IPS-18a (cell line): ENCODE measurements at regions not wholly inside any gene's neighbourhood (a gene's known extent, or its start where the extent isn't known, plus 50 kb on each side); places are given as distances from the start of the nearest gene placed in this dataset.
"Not testable (repeated sequence)": the region's sequence is repeated elsewhere in the genome, so short reads cannot be mapped to it uniquely, and the experiment has no call there.

Source experiments
- H3K27ac ChIP-seq: one replicate; pipeline ENCODE4 v1.5.1; 2013; ENCODE audit warnings: low read length
- H3K27me3 ChIP-seq: one replicate; pipeline ENCODE4 v1.6.1; 2013; ENCODE audit warnings: mild to moderate bottlenecking, low read length; ENCODE audit not compliant: control insufficient read depth, insufficient read depth
- H3K36me3 ChIP-seq: one replicate; pipeline ENCODE4 v1.6.1; 2013; ENCODE audit warnings: low read depth, low read length; ENCODE audit not compliant: control insufficient read depth
- H3K4me1 ChIP-seq: one replicate; pipeline ENCODE4 v1.6.1; 2013; ENCODE audit warnings: low read depth, low read length; ENCODE audit not compliant: control insufficient read depth
- H3K4me3 ChIP-seq: one replicate; pipeline ENCODE4 v1.5.1; 2013; ENCODE audit warnings: low read length
- H3K9ac ChIP-seq: one replicate; pipeline ENCODE4 v1.6.1; 2013; ENCODE audit warnings: mild to moderate bottlenecking, low read length, moderate library complexity
- H3K9me3 ChIP-seq: one replicate; pipeline ENCODE4 v1.6.1; 2013; ENCODE audit warnings: low read depth, low read length; ENCODE audit not compliant: control insufficient read depth

DNA sequence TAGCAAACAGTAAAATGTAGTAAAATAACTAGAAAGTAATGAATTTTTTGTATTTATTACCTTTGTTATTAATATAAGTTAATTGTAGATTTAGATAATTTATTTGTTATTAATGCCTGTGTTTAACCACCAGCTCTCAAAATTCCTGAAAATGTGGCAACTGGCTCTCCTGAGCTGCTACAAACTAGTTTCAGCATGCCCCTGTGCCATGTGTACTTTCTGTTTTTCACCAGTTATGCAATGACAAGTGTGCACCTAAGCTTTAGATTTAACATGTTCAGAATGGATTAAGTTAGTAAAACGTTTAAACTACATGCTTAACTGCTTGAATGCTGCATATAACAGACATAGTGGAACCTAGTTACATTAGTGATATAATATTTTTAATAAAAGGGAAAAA, 88.1 kb downstream of the POSTN start:
- Histone ChIP-seq H3K36me3 (no peaks in the 10 kb centered on the region), H3K9me3 (no peaks in the 10 kb centered on the region), H3K4me3 (no peak overlapping the region), H3K9ac (no peak overlapping the region), H3K27me3 (no peaks in the 10 kb centered on the region), H3K27ac (no peak overlapping the region), H3K4me1 (no peaks in the 10 kb centered on the region)

DNA sequence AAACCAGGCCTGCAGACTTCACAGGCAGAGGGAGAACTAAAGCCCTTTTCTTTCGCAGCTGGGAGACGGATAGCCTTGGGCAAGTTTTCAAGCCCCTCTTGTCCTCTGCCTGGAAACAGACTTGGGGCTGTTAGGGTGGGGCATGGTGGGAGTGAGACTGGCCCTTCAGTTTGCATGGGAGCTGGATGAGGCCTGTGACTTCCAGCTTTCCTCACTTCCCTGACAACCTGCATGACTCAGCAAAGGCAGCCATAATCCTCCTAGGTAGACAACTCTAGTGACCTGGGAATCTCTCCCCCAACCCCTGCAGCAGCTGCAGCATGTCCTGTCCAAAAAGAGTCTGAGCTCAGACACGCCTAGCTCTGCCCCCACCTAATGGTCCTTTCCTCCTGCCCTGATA, 93.0 kb downstream of the POSTN start:
- Histone ChIP-seq H3K27ac (no peak overlapping the region), H3K9me3 (no peaks in the 10 kb centered on the region), H3K4me3 (no peak overlapping the region), H3K27me3 (no peaks in the 10 kb centered on the region), H3K4me1 (no peaks in the 10 kb centered on the region), H3K36me3 (no peaks in the 10 kb centered on the region), H3K9ac (no peak overlapping the region)

GRCh38 chr13:37504251-37504650, 94.3 kb downstream of the POSTN start:
- H3K4me3 ChIP-seq = no peak overlapping the region
- no peak overlapping the region for H3K9ac ChIP-seq
- no peaks in the 10 kb centered on the region for H3K36me3 ChIP-seq
- no peaks in the 10 kb centered on the region for H3K4me1 ChIP-seq
- no peaks in the 10 kb centered on the region for H3K27me3 ChIP-seq
- no peaks in the 10 kb centered on the region for H3K9me3 ChIP-seq
- H3K27ac ChIP-seq = no peak overlapping the region

GRCh38 chr13:37503287-37503686, 95.3 kb downstream of the POSTN start:
- H3K27ac ChIP-seq = no peak overlapping the region
- H3K27me3 ChIP-seq = no peaks in the 10 kb centered on the region
- H3K4me1 ChIP-seq = no peaks in the 10 kb centered on the region

GRCh38 chr13:37502303-37502993, 96.1 kb downstream of the POSTN start:
- not testable (repeated sequence) for H3K9ac ChIP-seq, H3K4me3 ChIP-seq, H3K27ac ChIP-seq, H3K27me3 ChIP-seq, H3K36me3 ChIP-seq, H3K4me1 ChIP-seq, H3K9me3 ChIP-seq

More at GRCh38 chr13:37503287-37503686, 95.3 kb downstream of the POSTN start:
- H3K9me3 ChIP-seq = no peaks in the 10 kb centered on the region
- no peak overlapping the region for H3K4me3 ChIP-seq
- no peak overlapping the region for H3K9ac ChIP-seq
- no peaks in the 10 kb centered on the region for H3K36me3 ChIP-seq

- H3K27me3 ChIP-seq = no peaks in the 10 kb centered on the region
- no peaks in the 10 kb centered on the region for H3K9me3 ChIP-seq
- no peaks in the 10 kb centered on the region for H3K36me3 ChIP-seq
- no peak overlapping the region for H3K4me3 ChIP-seq
- H3K9ac ChIP-seq = no peak overlapping the region
- no peak overlapping the region for H3K27ac ChIP-seq
- H3K4me1 ChIP-seq = no peaks in the 10 kb centered on the region
Observed at GRCh38 chr13:37501187-37501586, 97.4 kb downstream of the POSTN start.

- no peaks in the 10 kb centered on the region for H3K9me3 ChIP-seq
- H3K27me3 ChIP-seq = no peaks in the 10 kb centered on the region
- H3K4me3 ChIP-seq = no peak overlapping the region
- H3K27ac ChIP-seq = no peak overlapping the region
- no peaks in the 10 kb centered on the region for H3K36me3 ChIP-seq
- H3K9ac ChIP-seq = no peak overlapping the region
- no peaks in the 10 kb centered on the region for H3K4me1 ChIP-seq
Observed at GRCh38 chr13:37495046-37495445, 103.5 kb downstream of the POSTN start.

DNA sequence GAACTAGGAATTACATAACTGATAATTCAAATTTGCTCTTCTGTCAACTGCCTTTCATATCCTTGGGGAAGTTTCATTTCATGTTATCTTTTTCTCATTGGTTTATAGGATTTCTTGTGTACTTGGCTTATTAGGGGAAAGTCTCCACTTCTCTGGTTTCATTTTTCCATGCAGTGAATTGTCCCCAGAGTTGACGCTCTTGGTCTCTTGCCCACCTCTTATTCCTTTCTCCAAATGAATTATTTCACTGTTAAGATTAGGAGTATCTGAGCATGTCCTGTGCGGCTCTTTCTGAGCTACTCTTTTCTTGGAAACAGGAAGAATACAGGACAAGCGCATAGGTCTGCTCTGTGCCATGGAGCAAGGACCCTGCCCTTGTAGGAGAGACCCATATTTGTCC, 104.8 kb downstream of the POSTN start:
- H3K9me3 ChIP-seq = no peaks in the 10 kb centered on the region
- H3K9ac ChIP-seq = no peak overlapping the region
- H3K4me1 ChIP-seq = no peaks in the 10 kb centered on the region
- no peak overlapping the region for H3K27ac ChIP-seq
- no peaks in the 10 kb centered on the region for H3K27me3 ChIP-seq
- no peak overlapping the region for H3K4me3 ChIP-seq
- H3K36me3 ChIP-seq = no peaks in the 10 kb centered on the region

DNA sequence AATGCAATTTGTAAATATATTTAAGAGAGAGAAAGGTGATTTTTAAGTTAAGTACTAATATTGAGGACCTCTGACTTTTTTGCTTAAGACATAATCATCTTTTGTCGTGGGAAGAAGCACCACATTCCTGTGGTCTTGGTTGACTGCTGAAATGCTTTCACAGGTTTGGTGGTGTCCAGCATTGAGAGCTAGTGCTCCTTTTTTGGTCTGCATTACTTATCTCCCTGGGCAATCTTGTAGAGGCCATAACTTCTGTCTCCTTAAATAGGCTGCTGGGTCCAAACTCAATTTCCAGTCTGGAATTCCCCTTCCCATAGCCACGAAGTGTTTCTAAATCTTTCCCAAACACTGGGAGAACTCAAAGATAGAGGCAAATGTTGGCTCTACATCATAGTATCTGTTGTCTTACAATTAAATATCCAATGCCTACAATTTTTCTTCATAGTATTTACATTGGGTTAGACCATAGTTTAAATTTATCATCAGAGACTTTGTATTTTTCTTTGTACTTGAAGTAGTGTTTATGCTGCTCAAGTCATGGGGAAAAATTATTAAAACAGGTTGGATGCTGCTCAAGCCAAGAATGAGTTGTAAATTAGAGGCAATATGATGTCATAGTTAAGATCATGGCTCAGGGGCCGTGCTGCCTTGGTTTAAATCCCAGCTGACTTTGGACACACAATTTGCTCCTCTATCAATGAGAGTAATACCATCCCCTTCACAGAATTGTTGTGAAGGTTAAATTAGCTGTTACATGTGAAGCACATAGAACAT, 105.6 kb downstream of the POSTN start:
- Histone ChIP-seq H3K9me3 (no peaks in the 10 kb centered on the region), H3K4me1 (no peaks in the 10 kb centered on the region), H3K9ac (no peak overlapping the region), H3K36me3 (no peaks in the 10 kb centered on the region), H3K4me3 (no peak overlapping the region), H3K27me3 (no peaks in the 10 kb centered on the region), H3K27ac (no peak overlapping the region)

DNA sequence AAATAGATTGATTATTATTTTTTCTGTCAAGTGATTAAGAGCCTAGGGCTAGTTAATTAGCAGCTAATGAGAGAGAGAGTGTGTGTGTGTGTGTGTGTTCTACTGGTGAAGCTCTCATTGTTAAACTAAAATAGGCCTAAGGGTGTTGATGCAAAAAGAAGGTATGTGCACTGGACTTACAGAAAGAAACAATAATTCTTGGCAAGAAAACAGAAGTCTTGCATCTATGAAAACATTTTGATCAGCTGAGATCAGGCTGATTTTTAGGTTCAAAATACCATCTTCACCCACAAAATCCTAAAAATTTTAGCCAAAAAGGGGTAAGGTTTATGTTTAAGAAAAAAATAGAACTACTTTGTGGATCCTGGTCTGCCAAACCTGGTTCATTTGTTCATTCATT, 106.5 kb downstream of the POSTN start:
- H3K4me3 ChIP-seq = no peak overlapping the region
- H3K27ac ChIP-seq = no peak overlapping the region
- H3K27me3 ChIP-seq = no peaks in the 10 kb centered on the region

GRCh38 chr13:37491661-37492060, 106.9 kb downstream of the POSTN start:
- no peak overlapping the region for H3K4me3 ChIP-seq
- H3K27me3 ChIP-seq = no peaks in the 10 kb centered on the region
- H3K36me3 ChIP-seq = no peaks in the 10 kb centered on the region
- H3K4me1 ChIP-seq = no peaks in the 10 kb centered on the region
- no peak overlapping the region for H3K27ac ChIP-seq
- no peak overlapping the region for H3K9ac ChIP-seq
- no peaks in the 10 kb centered on the region for H3K9me3 ChIP-seq

More for the DNA sequence above, 106.5 kb downstream of the POSTN start:
- no peak overlapping the region for H3K9ac ChIP-seq
- H3K4me1 ChIP-seq = no peaks in the 10 kb centered on the region
- no peaks in the 10 kb centered on the region for H3K36me3 ChIP-seq
- H3K9me3 ChIP-seq = no peaks in the 10 kb centered on the region
